H9 (cell line): ENCODE measurements at regions not wholly inside any gene's neighbourhood (a gene's known extent, or its start where the extent isn't known, plus 50 kb on each side); places are given as distances from the start of the nearest gene placed in this dataset.

Experiments
- DNase-seq: peaks from one replicate; pipeline ENCODE4 v3.0.0-alpha.2; 2017
- H2AFZ ChIP-seq: one replicate; pipeline ENCODE4 v1.6.1; 2013; ENCODE audit warnings: mild to moderate bottlenecking, low read length, control low read depth, moderate library complexity
- H2AK5ac ChIP-seq: 2 replicates; pipeline ENCODE4 v1.6.1; 2013; ENCODE audit warnings: low read length, control low read depth, mixed read lengths; ENCODE audit not compliant: insufficient read length
- H2BK120ac ChIP-seq: one replicate; pipeline ENCODE4 v1.6.1; 2013; ENCODE audit warnings: low read depth, mild to moderate bottlenecking, low read length, control low read depth, inconsistent platforms; ENCODE audit not compliant: poor library complexity, severe bottlenecking
- H2BK12ac ChIP-seq: 2 replicates; pipeline ENCODE4 v1.6.1; 2013; ENCODE audit warnings: low read length, control low read depth, mixed read lengths, low read depth; ENCODE audit not compliant: insufficient read length
- H2BK15ac ChIP-seq: 2 replicates; pipeline ENCODE4 v1.6.1; 2013; ENCODE audit warnings: low read depth, low read length, control low read depth
- H2BK20ac ChIP-seq: one replicate; pipeline ENCODE4 v1.6.1; 2013; ENCODE audit warnings: low read depth, mild to moderate bottlenecking, low read length, control low read depth, inconsistent platforms; ENCODE audit not compliant: poor library complexity, severe bottlenecking
- H2BK5ac ChIP-seq: 2 replicates; pipeline ENCODE4 v1.6.1; 2013; ENCODE audit warnings: low read length, control low read depth, mixed read lengths; ENCODE audit not compliant: insufficient read length
- H3K14ac ChIP-seq: 2 replicates; pipeline ENCODE4 v1.6.1; 2013; ENCODE audit warnings: low read length, control low read depth; ENCODE audit not compliant: insufficient read depth
- H3K18ac ChIP-seq: 2 replicates; pipeline ENCODE4 v1.6.1; 2013; ENCODE audit warnings: low read depth, mild to moderate bottlenecking, mixed read lengths, low read length, control low read depth; ENCODE audit not compliant: insufficient read length
- H3K23ac ChIP-seq: 2 replicates; pipeline ENCODE4 v1.6.1; 2013; ENCODE audit warnings: low read length, control low read depth, mixed read lengths, low read depth; ENCODE audit not compliant: insufficient read length
- H3K23me2 ChIP-seq: 2 replicates; pipeline ENCODE4 v1.6.1; 2013; ENCODE audit warnings: low read depth, mild to moderate bottlenecking, mixed read lengths, low read length, control low read depth; ENCODE audit not compliant: insufficient read length, poor library complexity, severe bottlenecking
- H3K27ac ChIP-seq: 2 replicates; pipeline ENCODE4 v1.5.1; 2013; ENCODE audit warnings: low read length, control low read depth, mixed read lengths, low read depth; ENCODE audit not compliant: insufficient read length
- H3K27me3 ChIP-seq: 2 replicates; pipeline ENCODE4 v1.6.1; 2013; ENCODE audit warnings: low read length, control low read depth, inconsistent platforms; ENCODE audit not compliant: insufficient read depth
- H3K4ac ChIP-seq: 2 replicates; pipeline ENCODE4 v1.6.1; 2013; ENCODE audit warnings: low read depth, mild to moderate bottlenecking, control low read depth, inconsistent platforms, low read length, moderate library complexity
- H3K4me1 ChIP-seq: 2 replicates; pipeline ENCODE4 v1.6.1; 2013; ENCODE audit warnings: low read length, control low read depth, inconsistent platforms; ENCODE audit not compliant: insufficient read depth
- H3K4me2 ChIP-seq: 2 replicates; pipeline ENCODE4 v1.6.1; 2013; ENCODE audit warnings: low read length, control low read depth, mixed read lengths; ENCODE audit not compliant: insufficient read length, insufficient read depth
- H3K56ac ChIP-seq: 2 replicates; pipeline ENCODE4 v1.6.1; 2013; ENCODE audit warnings: low read depth, mild to moderate bottlenecking, mixed read lengths, low read length, control low read depth; ENCODE audit not compliant: insufficient read length
- H3K79me1 ChIP-seq: 2 replicates; pipeline ENCODE4 v1.6.1; 2013; ENCODE audit warnings: low read depth, mild to moderate bottlenecking, moderate library complexity, low read length, control low read depth, inconsistent platforms; ENCODE audit not compliant: insufficient read depth, poor library complexity, severe bottlenecking
- H3K79me2 ChIP-seq: 2 replicates; pipeline ENCODE4 v1.6.1; 2013; ENCODE audit warnings: low read length, control low read depth, inconsistent platforms; ENCODE audit not compliant: insufficient read depth
- H3K9ac ChIP-seq: 2 replicates; pipeline ENCODE4 v1.6.1; 2013; ENCODE audit warnings: low read length, control low read depth, mixed read lengths; ENCODE audit not compliant: insufficient read length; ENCODE audit errors: extremely low read depth
- H3K9me3 ChIP-seq: one replicate; pipeline ENCODE4 v1.6.1; 2013; ENCODE audit warnings: low read depth, low read length, inconsistent platforms; ENCODE audit not compliant: control insufficient read depth
- H3T11ph ChIP-seq: one replicate; pipeline ENCODE4 v1.6.1; 2013; ENCODE audit warnings: mild to moderate bottlenecking, low read length, control low read depth, inconsistent platforms
- H4K20me1 ChIP-seq: one replicate; pipeline ENCODE4 v1.6.1; 2013; ENCODE audit not compliant: control insufficient read depth, insufficient read length, insufficient read depth
- H4K5ac ChIP-seq: 2 replicates; pipeline ENCODE4 v1.6.1; 2013; ENCODE audit warnings: low read depth, mild to moderate bottlenecking, mixed read lengths, low read length, control low read depth; ENCODE audit not compliant: insufficient read length
- H4K8ac ChIP-seq: replicated peaks from 2 replicates; pipeline ENCODE4 v1.6.1; 2013; ENCODE audit warnings: low read length, control low read depth, mixed read lengths, low read depth; ENCODE audit not compliant: insufficient read length
- H4K91ac ChIP-seq: 2 replicates; pipeline ENCODE4 v1.6.1; 2013; ENCODE audit warnings: low read depth, mild to moderate bottlenecking, moderate library complexity, mixed read lengths, low read length, control low read depth; ENCODE audit not compliant: insufficient read length
- H3K27ac Mint-ChIP-seq, 3 experiments: 2 replicates in 2 of 3; 3 replicates in 1 of 3; pipeline ENCODE4 v1.8.0; 2020 to 2021; ENCODE audit warnings: mixed read lengths in 3 of 3, mild to moderate bottlenecking in 1 of 3, moderate library complexity in 1 of 3
- H3K27me3 Mint-ChIP-seq: 2 replicates; pipeline ENCODE4 v1.8.0; 2021; ENCODE audit warnings: low read depth, mild to moderate bottlenecking, moderate library complexity, mixed read lengths
- H3K36me3 Mint-ChIP-seq, 3 experiments: 2 replicates in 2 of 3; 3 replicates in 1 of 3; pipeline ENCODE4 v1.8.0; 2020 to 2021; ENCODE audit warnings: low read depth in 3 of 3, mixed read lengths in 3 of 3; ENCODE audit not compliant: insufficient read depth in 1 of 3
- H3K4me1 Mint-ChIP-seq, 2 experiments: 2 replicates each; pipeline ENCODE4 v1.8.0; 2020; ENCODE audit warnings: mixed read lengths in 2 of 2
- H3K4me3 Mint-ChIP-seq, 2 experiments: 2 replicates in 1 of 2; 3 replicates in 1 of 2; pipeline ENCODE4 v1.8.0; 2020 to 2021; ENCODE audit warnings: mild to moderate bottlenecking in 2 of 2, mixed read lengths in 2 of 2, moderate library complexity in 1 of 2
- H3K9me3 Mint-ChIP-seq, 2 experiments: 2 replicates in 1 of 2; 3 replicates in 1 of 2; pipeline ENCODE4 v1.8.0; 2020; ENCODE audit warnings: mild to moderate bottlenecking in 2 of 2, mixed read lengths in 2 of 2, moderate library complexity in 1 of 2
- CTCF ChIP-seq: fragments of 200-600 bp; sonication (generic); conservative IDR thresholded peaks from 3 replicates; pipeline ENCODE4 v1.8.0; 2021; ENCODE audit warnings: antibody characterized with exemption, mild to moderate bottlenecking
- WGBS: extraction: QIAGEN DNeasy Blood & Tissue Kit; methylation state at CpG from one replicate; pipeline ENCODE4 v1.1.7; 2013; ENCODE audit warnings: missing lambda C conversion rate, low lambda C conversion rate, mixed read lengths; ENCODE audit not compliant: insufficient read length; ENCODE audit errors: extremely low coverage; 5-methylcytosine and 5-hydroxymethylcytosine counted together

GRCh38 chr10:129030603-129030895 lies 436.5 kb upstream of the MGMT start:
- Histone ChIP-seq H3K4me1 (peaks cover 4% of the 10 kb centered on the region; the same call in 1 of the 2 replicates), H4K5ac (no peak overlapping the region), H3T11ph (no peak overlapping the region), H2AK5ac (no peak overlapping the region), H3K56ac (no peak overlapping the region), H4K91ac (no peak overlapping the region), H3K23me2 (no peaks in the 10 kb centered on the region), H3K4me2 (no peak overlapping the region), H2AFZ (no peak overlapping the region), H3K79me2 (no peaks in the 10 kb centered on the region), H4K20me1 (no peaks in the 10 kb centered on the region), H2BK120ac (no peak overlapping the region), H3K14ac (no peak overlapping the region), H3K79me1 (no peaks in the 10 kb centered on the region), H3K4ac (no peak overlapping the region), H3K9me3 (no peaks in the 10 kb centered on the region), H2BK5ac (no peak overlapping the region), H2BK12ac (no peak overlapping the region), H2BK20ac (no peak overlapping the region), H3K27ac (no peak overlapping the region), H2BK15ac (no peak overlapping the region), H3K9ac (no peak overlapping the region), H3K18ac (no peak overlapping the region), H3K27me3 (no peaks in the 10 kb centered on the region), H4K8ac (no peak overlapping the region), H3K23ac (no peak overlapping the region)
- TF ChIP-seq CTCF, result no peak
- WGBS, result no CpG with 5 or more reads among the region's 14 CpGs
- no peaks in the 10 kb centered on the region; the same call in 1 of the 2 replicates for H3K27me3 Mint-ChIP-seq
- no peak overlapping the region for H3K4me3 Mint-ChIP-seq
- no peaks in the 10 kb centered on the region for H3K36me3 Mint-ChIP-seq
- peaks cover 27 to 31% of the 10 kb centered on the region in 2 experiments for H3K4me1 Mint-ChIP-seq
- no peak for DNase-seq
- H3K9me3 Mint-ChIP-seq, result no peaks in the 10 kb centered on the region
- H3K27ac Mint-ChIP-seq, result no peak overlapping the region
